Progenitor cell of endocrine pancreas (in vitro differentiated cells): ENCODE measurements at regions not wholly inside any gene's neighbourhood (a gene's known extent, or its start where the extent isn't known, plus 50 kb on each side); places are given as distances from the start of the nearest gene placed in this dataset.
"Not testable (repeated sequence)": the region's sequence is repeated elsewhere in the genome, so short reads cannot be mapped to it uniquely, and the experiment has no call there.

ENCODE experiments used
- DNase-seq: peaks from one replicate; pipeline ENCODE4 v3.0.0; 2021; ENCODE audit warnings: low spot score; ENCODE audit not compliant: unreplicated experiment
- H3K27ac Mint-ChIP-seq: 2 replicates; pipeline ENCODE4 v1.8.0; 2021; ENCODE audit warnings: mild to moderate bottlenecking, moderate library complexity, mixed read lengths
- H3K27me3 Mint-ChIP-seq: 2 replicates; pipeline ENCODE4 v1.8.0; 2021; ENCODE audit warnings: mixed read lengths
- H3K36me3 Mint-ChIP-seq: 2 replicates; pipeline ENCODE4 v1.8.0; 2022; ENCODE audit warnings: mixed read lengths; ENCODE audit not compliant: insufficient read depth
- H3K4me1 Mint-ChIP-seq: 2 replicates; pipeline ENCODE4 v1.8.0; 2021; ENCODE audit warnings: low read depth, mixed read lengths
- H3K4me3 Mint-ChIP-seq: 2 replicates; pipeline ENCODE4 v1.8.0; 2021; ENCODE audit warnings: low read depth, mild to moderate bottlenecking, moderate library complexity, mixed read lengths
- H3K9me3 Mint-ChIP-seq: 2 replicates; pipeline ENCODE4 v1.8.0; 2021; ENCODE audit warnings: low read depth, mixed read lengths
- CTCF ChIP-seq: fragments of 200-600 bp; sonication (generic); IDR thresholded peaks from one replicate; pipeline ENCODE4 v1.5.0; 2021; ENCODE audit warnings: antibody characterized with exemption, mild to moderate bottlenecking; ENCODE audit not compliant: unreplicated experiment

- H3K9me3 Mint-ChIP-seq, result peaks cover 13% of the 10 kb centered on the region
- no peak overlapping the region for H3K4me3 Mint-ChIP-seq
- H3K27me3 Mint-ChIP-seq, result no peaks in the 10 kb centered on the region
- H3K4me1 Mint-ChIP-seq, result no peaks in the 10 kb centered on the region
- DNase-seq, result no peak
- TF ChIP-seq CTCF, result no peak
- no peaks in the 10 kb centered on the region for H3K36me3 Mint-ChIP-seq
- no peak overlapping the region for H3K27ac Mint-ChIP-seq
Observed at GRCh38 chr13:18628428-18628827, 553.2 kb downstream of the TUBA3C start.

- DNase-seq, H3K27me3 Mint-ChIP-seq, H3K27ac Mint-ChIP-seq: not testable (repeated sequence)
Observed at GRCh38 chr13:18624061-18624460, 557.6 kb downstream of the TUBA3C start.

GRCh38 chr13:18618442-18618841, 563.2 kb downstream of the TUBA3C start:
- not testable (repeated sequence) for H3K27me3 Mint-ChIP-seq, H3K4me3 Mint-ChIP-seq, H3K36me3 Mint-ChIP-seq, H3K4me1 Mint-ChIP-seq, H3K9me3 Mint-ChIP-seq, DNase-seq, H3K27ac Mint-ChIP-seq

More at GRCh38 chr13:18624061-18624460, 557.6 kb downstream of the TUBA3C start:
- H3K9me3 Mint-ChIP-seq, H3K4me3 Mint-ChIP-seq, H3K4me1 Mint-ChIP-seq, H3K36me3 Mint-ChIP-seq: not testable (repeated sequence)

- not testable (repeated sequence) for H3K4me3 Mint-ChIP-seq, H3K36me3 Mint-ChIP-seq, H3K27ac Mint-ChIP-seq, H3K27me3 Mint-ChIP-seq, H3K4me1 Mint-ChIP-seq, DNase-seq
- peaks cover 14% of the 10 kb centered on the region for H3K9me3 Mint-ChIP-seq
Observed at GRCh38 chr13:18610476-18610875, 571.1 kb downstream of the TUBA3C start.

- H3K27me3 Mint-ChIP-seq, H3K4me1 Mint-ChIP-seq, H3K36me3 Mint-ChIP-seq, H3K4me3 Mint-ChIP-seq, DNase-seq, H3K27ac Mint-ChIP-seq: not testable (repeated sequence)
- peaks cover 14% of the 10 kb centered on the region for H3K9me3 Mint-ChIP-seq
Observed at GRCh38 chr13:18609371-18609770, 572.3 kb downstream of the TUBA3C start.

- not testable (repeated sequence) for H3K27ac Mint-ChIP-seq, H3K4me1 Mint-ChIP-seq, DNase-seq, H3K27me3 Mint-ChIP-seq, H3K36me3 Mint-ChIP-seq, H3K4me3 Mint-ChIP-seq
- H3K9me3 Mint-ChIP-seq, result peaks cover 14% of the 10 kb centered on the region
Observed at GRCh38 chr13:18608851-18609250, 572.8 kb downstream of the TUBA3C start.

- H3K27ac Mint-ChIP-seq, H3K9me3 Mint-ChIP-seq, H3K4me3 Mint-ChIP-seq, H3K27me3 Mint-ChIP-seq, H3K36me3 Mint-ChIP-seq, H3K4me1 Mint-ChIP-seq, DNase-seq: not testable (repeated sequence)
Observed at GRCh38 chr13:18600366-18600765, 581.3 kb downstream of the TUBA3C start.

GRCh38 chr13:18599791-18600211, 581.8 kb downstream of the TUBA3C start:
- H3K4me3 Mint-ChIP-seq, H3K27ac Mint-ChIP-seq, H3K36me3 Mint-ChIP-seq, H3K4me1 Mint-ChIP-seq, DNase-seq, H3K9me3 Mint-ChIP-seq, H3K27me3 Mint-ChIP-seq: not testable (repeated sequence)

GRCh38 chr13:18598543-18598942, 583.1 kb downstream of the TUBA3C start:
- H3K36me3 Mint-ChIP-seq, H3K27me3 Mint-ChIP-seq, H3K4me1 Mint-ChIP-seq, H3K27ac Mint-ChIP-seq, DNase-seq, H3K4me3 Mint-ChIP-seq: not testable (repeated sequence)
- H3K9me3 Mint-ChIP-seq, result peaks cover 15% of the 10 kb centered on the region

GRCh38 chr13:18597940-18598339, 583.7 kb downstream of the TUBA3C start:
- not testable (repeated sequence) for H3K4me3 Mint-ChIP-seq, H3K36me3 Mint-ChIP-seq, H3K4me1 Mint-ChIP-seq, H3K27me3 Mint-ChIP-seq, H3K27ac Mint-ChIP-seq, DNase-seq
- peaks cover 15% of the 10 kb centered on the region for H3K9me3 Mint-ChIP-seq

GRCh38 chr13:18577103-18577502, 604.5 kb downstream of the TUBA3C start:
- H3K4me3 Mint-ChIP-seq, DNase-seq, H3K4me1 Mint-ChIP-seq, H3K36me3 Mint-ChIP-seq, H3K9me3 Mint-ChIP-seq, H3K27me3 Mint-ChIP-seq, H3K27ac Mint-ChIP-seq: not testable (repeated sequence)

- not testable (repeated sequence) for H3K36me3 Mint-ChIP-seq, DNase-seq, H3K9me3 Mint-ChIP-seq, H3K4me1 Mint-ChIP-seq, H3K27me3 Mint-ChIP-seq, H3K27ac Mint-ChIP-seq, H3K4me3 Mint-ChIP-seq
Observed at GRCh38 chr13:18567890-18568289, 613.7 kb downstream of the TUBA3C start.
